ENCODE measurements at regions not wholly inside any gene's neighbourhood (a gene's known extent, or its start where the extent isn't known, plus 50 kb on each side); places are given as distances from the start of the nearest gene placed in this dataset.

GRCh38 chr11:116473206-116473769 lies 299.5 kb downstream of the BUD13 start:
- DNase-seq, result no peak

GRCh38 chr11:116472651-116473050 lies 300.1 kb downstream of the BUD13 start:
- Histone ChIP-seq H3K9me3 (no peaks in the 10 kb centered on the region), H3K4me3 (ENCODE audit: control insufficient read depth in 1 of 2, extremely low read depth in 1 of 2, low read length in 1 of 2) (no peak overlapping the region), H3K27me3 (replicated peaks in 1 of 2; ENCODE audit: control insufficient read depth in 2 of 2, extremely low read depth in 1 of 2, insufficient read depth in 2 of 2, low read length in 1 of 2) (peaks cover 0 to 10% of the 10 kb centered on the region in 2 experiments), H3K4me1 (ENCODE audit: control insufficient read depth in 1 of 2, extremely low read depth in 1 of 2, insufficient read depth in 2 of 2, low read length in 2 of 2) (no peaks in the 10 kb centered on the region), H3K27ac (ENCODE audit: low read length) (no peak overlapping the region), H3K36me3 (ENCODE audit: control insufficient read depth in 2 of 2, extremely low read depth in 1 of 2, insufficient read depth in 1 of 2, low read length in 1 of 2) (no peaks in the 10 kb centered on the region)
- no peaks in the 10 kb centered on the region for H3K4me1 Mint-ChIP-seq
- ATAC-seq (replicated peaks in 1 of 4), result no peak
- no CpG with 5 or more reads among the region's 1 CpG for WGBS (ENCODE audit: insufficient coverage)
- no peak overlapping the region for H3K4me3 Mint-ChIP-seq
- peaks cover 18 to 20% of the 10 kb centered on the region in 2 donors for H3K27me3 Mint-ChIP-seq
- H3K27ac Mint-ChIP-seq, result no peak overlapping the region
- H3K36me3 Mint-ChIP-seq, result no peaks in the 10 kb centered on the region
- ChIA-PET CTCF (no interaction called here), POLR2A (no interaction called here)
- H3K9me3 Mint-ChIP-seq, result peaks cover 0 to 8% (median 0%) of the 10 kb centered on the region in 3 donors
- no peak for DNase-seq

More at GRCh38 chr11:116473206-116473769, 299.5 kb downstream of the BUD13 start:
- peaks cover 0 to 10% of the 10 kb centered on the region in 2 experiments for H3K27me3 ChIP-seq (replicated peaks in 1 of 2; ENCODE audit: control insufficient read depth in 2 of 2, extremely low read depth in 1 of 2, insufficient read depth in 2 of 2, low read length in 1 of 2)
- H3K4me1 Mint-ChIP-seq, result no peaks in the 10 kb centered on the region
- ChIA-PET CTCF (no interaction called here), POLR2A (no interaction called here)
- peaks cover 0 to 8% (median 0%) of the 10 kb centered on the region in 3 donors for H3K9me3 Mint-ChIP-seq
- no peaks in the 10 kb centered on the region for H3K4me1 ChIP-seq (ENCODE audit: control insufficient read depth in 1 of 2, extremely low read depth in 1 of 2, insufficient read depth in 2 of 2, low read length in 2 of 2)
- peaks cover 11 to 20% of the 10 kb centered on the region in 2 donors for H3K27me3 Mint-ChIP-seq
- no peak overlapping the region for H3K4me3 Mint-ChIP-seq
- H3K36me3 ChIP-seq (ENCODE audit: control insufficient read depth in 2 of 2, extremely low read depth in 1 of 2, insufficient read depth in 1 of 2, low read length in 1 of 2), result no peaks in the 10 kb centered on the region
- WGBS (ENCODE audit: insufficient coverage), result 33% methylated on average over 1 of the region's 1 CpG
- no peak overlapping the region for H3K27ac Mint-ChIP-seq
- no peaks in the 10 kb centered on the region for H3K36me3 Mint-ChIP-seq
- H3K4me3 ChIP-seq (ENCODE audit: control insufficient read depth in 1 of 2, extremely low read depth in 1 of 2, low read length in 1 of 2), result no peak overlapping the region
- no peaks in the 10 kb centered on the region for H3K9me3 ChIP-seq
- ATAC-seq (replicated peaks in 1 of 4), result no peak
- H3K27ac ChIP-seq (ENCODE audit: low read length), result no peak overlapping the region

- WGBS (ENCODE audit: insufficient coverage), result no CpG with 5 or more reads among the region's 3 CpGs
- H3K36me3 Mint-ChIP-seq, result no peaks in the 10 kb centered on the region
- Histone ChIP-seq H3K9me3 (no peaks in the 10 kb centered on the region), H3K27ac (ENCODE audit: low read length) (no peak overlapping the region), H3K4me1 (ENCODE audit: control insufficient read depth in 1 of 2, extremely low read depth in 1 of 2, insufficient read depth in 2 of 2, low read length in 2 of 2) (no peaks in the 10 kb centered on the region), H3K36me3 (ENCODE audit: control insufficient read depth in 2 of 2, extremely low read depth in 1 of 2, insufficient read depth in 1 of 2, low read length in 1 of 2) (no peaks in the 10 kb centered on the region), H3K27me3 (replicated peaks in 1 of 2; ENCODE audit: control insufficient read depth in 2 of 2, extremely low read depth in 1 of 2, insufficient read depth in 2 of 2, low read length in 1 of 2) (peaks cover 0 to 10% of the 10 kb centered on the region in 2 experiments), H3K4me3 (ENCODE audit: control insufficient read depth in 1 of 2, extremely low read depth in 1 of 2, low read length in 1 of 2) (no peak overlapping the region)
- H3K4me1 Mint-ChIP-seq, result no peaks in the 10 kb centered on the region
- no peak for DNase-seq
- POLR2A ChIA-PET, result no interaction called here
- CTCF ChIA-PET, result no interaction called here
- no peak overlapping the region for H3K4me3 Mint-ChIP-seq
- H3K27me3 Mint-ChIP-seq, result peaks cover 18 to 20% of the 10 kb centered on the region in 2 donors
- H3K27ac Mint-ChIP-seq, result no peak overlapping the region
- H3K9me3 Mint-ChIP-seq, result peaks cover 0 to 8% (median 0%) of the 10 kb centered on the region in 3 donors
- no peak for ATAC-seq (replicated peaks in 1 of 4)
Measured at GRCh38 chr11:116471608-116472256, 301.1 kb downstream of the BUD13 start.

- DNase-seq, result no peak
- Mint-ChIP-seq H3K4me1 (no peaks in the 10 kb centered on the region), H3K27ac (no peak overlapping the region), H3K9me3 (peaks cover 0 to 8% (median 0%) of the 10 kb centered on the region in 3 donors), H3K36me3 (no peaks in the 10 kb centered on the region), H3K27me3 (peaks cover 14 to 17% of the 10 kb centered on the region in 2 donors), H3K4me3 (no peak overlapping the region)
- Histone ChIP-seq H3K9me3 (no peaks in the 10 kb centered on the region), H3K27ac (ENCODE audit: low read length) (no peak overlapping the region), H3K27me3 (replicated peaks in 1 of 2; ENCODE audit: control insufficient read depth in 2 of 2, extremely low read depth in 1 of 2, insufficient read depth in 2 of 2, low read length in 1 of 2) (peaks cover 0 to 7% of the 10 kb centered on the region in 2 experiments), H3K4me3 (ENCODE audit: control insufficient read depth in 1 of 2, extremely low read depth in 1 of 2, low read length in 1 of 2) (no peak overlapping the region), H3K4me1 (ENCODE audit: control insufficient read depth in 1 of 2, extremely low read depth in 1 of 2, insufficient read depth in 2 of 2, low read length in 2 of 2) (no peaks in the 10 kb centered on the region), H3K36me3 (ENCODE audit: control insufficient read depth in 2 of 2, extremely low read depth in 1 of 2, insufficient read depth in 1 of 2, low read length in 1 of 2) (no peaks in the 10 kb centered on the region)
- CTCF ChIA-PET, result no interaction called here
- POLR2A ChIA-PET, result no interaction called here
- ATAC-seq (replicated peaks in 1 of 4), result no peak
- 88% methylated on average over 1 of the region's 2 CpGs for WGBS (ENCODE audit: insufficient coverage)
Measured at GRCh38 chr11:116468699-116469098, 304.1 kb downstream of the BUD13 start.

- H3K4me3 ChIP-seq (ENCODE audit: control insufficient read depth in 1 of 2, extremely low read depth in 1 of 2, low read length in 1 of 2), result no peak overlapping the region
- ATAC-seq (replicated peaks in 1 of 4) (no peak), DNase-seq (no peak)
- Mint-ChIP-seq H3K4me3 (no peak overlapping the region), H3K4me1 (no peaks in the 10 kb centered on the region), H3K9me3 (peaks cover 0 to 8% (median 0%) of the 10 kb centered on the region in 3 donors), H3K27me3 (peaks cover 13 to 17% of the 10 kb centered on the region in 2 donors), H3K36me3 (no peaks in the 10 kb centered on the region), H3K27ac (no peak overlapping the region)
- WGBS (ENCODE audit: insufficient coverage), result 92% methylated on average over 3 of the region's 6 CpGs
- peaks cover 0 to 4% of the 10 kb centered on the region in 2 experiments for H3K27me3 ChIP-seq (replicated peaks in 1 of 2; ENCODE audit: control insufficient read depth in 2 of 2, extremely low read depth in 1 of 2, insufficient read depth in 2 of 2, low read length in 1 of 2)
- no peaks in the 10 kb centered on the region for H3K4me1 ChIP-seq (ENCODE audit: control insufficient read depth in 1 of 2, extremely low read depth in 1 of 2, insufficient read depth in 2 of 2, low read length in 2 of 2)
- H3K36me3 ChIP-seq (ENCODE audit: control insufficient read depth in 2 of 2, extremely low read depth in 1 of 2, insufficient read depth in 1 of 2, low read length in 1 of 2), result no peaks in the 10 kb centered on the region
- ChIA-PET POLR2A (no interaction called here), CTCF (no interaction called here)
- no peak overlapping the region for H3K27ac ChIP-seq (ENCODE audit: low read length)
- H3K9me3 ChIP-seq, result no peaks in the 10 kb centered on the region
Measured at GRCh38 chr11:116467823-116468222, 305.0 kb downstream of the BUD13 start.

- Mint-ChIP-seq H3K36me3 (no peaks in the 10 kb centered on the region), H3K4me3 (no peak overlapping the region), H3K27ac (no peak overlapping the region), H3K27me3 (peaks cover 10 to 21% of the 10 kb centered on the region in 2 donors), H3K4me1 (no peaks in the 10 kb centered on the region), H3K9me3 (peaks cover 0 to 8% (median 0%) of the 10 kb centered on the region in 3 donors)
- Histone ChIP-seq H3K4me3 (ENCODE audit: control insufficient read depth in 1 of 2, extremely low read depth in 1 of 2, low read length in 1 of 2) (no peak overlapping the region), H3K36me3 (ENCODE audit: control insufficient read depth in 2 of 2, extremely low read depth in 1 of 2, insufficient read depth in 1 of 2, low read length in 1 of 2) (no peaks in the 10 kb centered on the region), H3K4me1 (ENCODE audit: control insufficient read depth in 1 of 2, extremely low read depth in 1 of 2, insufficient read depth in 2 of 2, low read length in 2 of 2) (no peaks in the 10 kb centered on the region), H3K27me3 (replicated peaks in 1 of 2; ENCODE audit: control insufficient read depth in 2 of 2, extremely low read depth in 1 of 2, insufficient read depth in 2 of 2, low read length in 1 of 2) (peaks cover 0 to 9% of the 10 kb centered on the region in 2 experiments), H3K27ac (ENCODE audit: low read length) (no peak overlapping the region), H3K9me3 (no peaks in the 10 kb centered on the region)
- CTCF ChIA-PET, result no interaction called here
- ATAC-seq (replicated peaks in 1 of 4) (no peak), DNase-seq (no peak)
- no CpG with 5 or more reads among the region's 6 CpGs for WGBS (ENCODE audit: insufficient coverage)
- POLR2A ChIA-PET, result no interaction called here
Measured at GRCh38 chr11:116466801-116467200, 306.0 kb downstream of the BUD13 start.
